A204.1 (cell line): ENCODE measurements at regions not wholly inside any gene's neighbourhood (a gene's known extent, or its start where the extent isn't known, plus 50 kb on each side); places are given as distances from the start of the nearest gene placed in this dataset.
A peak's percentile ranks its signal among the peaks of the same experiment; 100 is the strongest.

ENCODE experiments used
- FAIRE-seq: peaks from 2 replicates; lab custom pipeline; 2012; peaks lifted over from hg19 to GRCh38; lab: Jason Lieb, UNC

GRCh38 chrX:110432091-110432905 is 73.7 kb downstream of the RTL9 start:
- no peak for FAIRE-seq

- no peak for FAIRE-seq
Measured at GRCh38 chrX:110432906-110433215, 74.2 kb downstream of the RTL9 start.

DNA sequence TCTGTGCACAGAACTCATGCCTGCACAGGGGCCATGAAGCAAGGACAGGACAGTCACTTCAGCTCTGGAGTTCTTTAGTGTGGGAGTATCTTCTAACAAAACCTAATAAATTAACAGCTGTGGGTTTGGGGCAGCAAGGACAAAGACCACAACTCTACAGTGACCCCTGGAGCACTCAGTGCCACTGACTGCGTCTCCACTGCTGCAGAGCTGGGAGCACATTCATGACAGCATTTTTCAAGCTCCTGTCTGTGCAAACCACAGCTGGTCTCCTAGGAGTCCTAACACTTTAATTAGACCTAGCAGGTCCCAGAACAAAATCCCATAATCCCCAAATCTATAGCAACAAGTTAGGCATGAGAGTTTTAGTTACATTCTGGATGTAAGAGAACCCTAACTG is 76.5 kb downstream of the RTL9 start:
- no peak for FAIRE-seq

- FAIRE-seq: no peak
Measured at GRCh38 chrX:110436523-110436922, 77.9 kb downstream of the RTL9 start.

DNA sequence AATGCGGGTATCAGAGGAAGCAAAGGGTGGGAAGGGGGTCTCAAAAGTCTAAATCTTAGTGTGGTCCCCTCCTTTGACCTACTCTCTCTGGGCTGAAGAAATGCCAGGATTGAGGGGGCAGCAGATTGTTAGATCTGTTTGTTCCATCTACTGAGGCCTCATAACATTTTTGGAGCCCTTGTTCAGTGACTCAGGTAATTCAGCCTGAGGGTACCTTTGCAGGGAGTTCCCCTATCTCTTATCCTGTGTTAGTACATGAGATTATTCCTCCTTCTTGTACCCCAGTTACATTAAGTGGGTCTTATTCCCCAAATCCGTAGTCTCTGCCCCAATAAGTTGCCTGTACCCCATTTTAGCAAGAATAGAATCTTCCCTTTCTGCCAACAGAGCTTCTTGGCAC is 79.0 kb downstream of the RTL9 start:
- no peak for FAIRE-seq

DNA sequence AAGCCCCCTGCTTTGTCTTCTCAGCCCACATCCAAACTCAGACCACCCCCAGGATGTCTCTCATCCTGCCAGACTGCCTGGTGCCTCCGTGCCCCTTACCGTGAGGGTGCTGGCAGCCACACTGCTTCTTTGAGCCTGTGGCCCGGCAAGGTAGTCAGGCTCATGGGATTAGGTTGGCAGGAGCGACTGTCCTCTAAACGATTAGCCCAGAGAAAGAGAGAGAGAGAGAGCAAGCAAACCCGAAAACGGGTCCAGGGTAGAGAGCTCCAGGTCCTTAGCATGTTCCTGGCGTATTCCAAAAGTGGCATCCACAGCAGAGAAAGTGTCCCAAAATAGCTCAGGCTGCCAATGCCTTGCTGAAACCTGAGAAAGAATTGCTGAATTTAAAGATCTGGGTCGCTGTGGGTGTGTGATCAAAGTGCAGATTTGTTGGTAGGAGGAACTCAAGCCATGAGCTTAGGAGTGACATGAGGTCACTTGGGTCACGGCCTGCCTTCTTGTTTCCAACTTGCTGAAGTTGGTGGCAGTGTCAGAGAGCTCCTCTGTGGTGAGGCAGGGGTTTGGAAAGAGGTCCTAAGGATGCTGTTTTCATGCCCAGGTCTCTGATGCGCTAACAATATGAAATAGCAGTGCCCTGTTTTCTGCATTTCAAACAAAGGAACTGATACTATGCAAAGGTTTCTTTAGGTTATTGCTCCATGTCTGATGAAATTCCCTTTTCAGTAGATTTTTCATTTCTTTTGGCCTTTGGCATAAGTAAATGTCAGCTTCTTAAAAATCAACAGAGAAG is 81.6 kb downstream of the RTL9 start:
- no peak for FAIRE-seq

DNA sequence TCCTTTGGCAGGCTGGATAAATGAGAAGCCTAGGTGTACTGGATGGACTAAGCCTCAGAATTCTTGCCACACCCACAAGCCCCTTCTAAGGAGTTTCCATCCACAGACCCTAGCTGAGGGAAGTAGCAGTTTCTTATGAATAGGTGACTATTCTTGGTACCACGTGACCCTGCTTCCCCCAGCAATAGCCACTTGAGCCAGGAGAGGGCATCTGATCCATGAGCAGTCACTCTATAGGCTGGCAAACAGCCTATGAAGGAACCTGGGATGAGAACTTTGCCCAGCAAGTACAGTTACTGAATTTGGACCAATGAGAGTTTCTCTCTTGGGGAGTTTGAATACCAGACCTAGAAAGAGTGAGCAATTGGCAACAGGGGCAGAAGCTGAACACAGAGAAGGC is 84.0 kb downstream of the RTL9 start:
- FAIRE-seq: no peak

DNA sequence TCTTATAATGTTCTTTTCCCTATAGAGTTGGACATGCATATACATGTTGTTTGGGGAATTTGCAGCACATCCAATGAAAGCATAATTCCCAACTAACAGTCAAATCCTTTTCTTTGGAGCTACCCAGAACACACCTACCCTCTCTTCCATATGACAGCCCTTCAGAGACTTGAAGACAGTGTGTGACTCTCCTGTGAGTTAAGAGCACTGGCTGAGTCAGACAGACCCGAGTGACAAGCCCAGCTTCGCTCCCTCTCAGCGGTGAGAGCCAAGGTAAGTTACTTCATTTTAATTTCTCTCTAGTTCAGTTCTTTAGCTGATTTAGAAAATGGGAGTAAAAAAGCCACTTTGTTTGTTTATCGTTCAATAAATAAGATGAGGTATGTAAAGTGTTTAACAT is 86.3 kb downstream of the RTL9 start:
- FAIRE-seq: no peak

DNA sequence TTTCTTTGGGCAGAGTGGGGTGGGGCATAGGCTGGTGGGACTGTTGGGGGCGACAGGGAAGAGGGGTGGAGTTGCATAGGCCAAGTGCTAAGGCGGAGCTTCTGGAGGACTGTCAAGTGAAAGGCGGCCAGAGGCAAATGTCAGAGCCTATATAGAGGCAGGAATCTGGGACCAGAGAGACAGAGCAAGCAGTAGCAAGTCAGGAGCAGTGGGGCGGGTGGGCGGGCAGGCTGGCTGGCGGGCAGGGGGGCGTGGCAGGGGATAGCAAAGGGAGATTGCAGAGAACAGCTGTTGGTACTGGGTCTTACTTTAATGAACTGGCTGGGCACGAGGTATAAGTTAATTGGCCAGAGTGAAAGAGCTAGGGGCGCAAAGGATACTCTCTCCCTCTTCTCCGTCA is 89.8 kb downstream of the RTL9 start:
- no peak for FAIRE-seq

DNA sequence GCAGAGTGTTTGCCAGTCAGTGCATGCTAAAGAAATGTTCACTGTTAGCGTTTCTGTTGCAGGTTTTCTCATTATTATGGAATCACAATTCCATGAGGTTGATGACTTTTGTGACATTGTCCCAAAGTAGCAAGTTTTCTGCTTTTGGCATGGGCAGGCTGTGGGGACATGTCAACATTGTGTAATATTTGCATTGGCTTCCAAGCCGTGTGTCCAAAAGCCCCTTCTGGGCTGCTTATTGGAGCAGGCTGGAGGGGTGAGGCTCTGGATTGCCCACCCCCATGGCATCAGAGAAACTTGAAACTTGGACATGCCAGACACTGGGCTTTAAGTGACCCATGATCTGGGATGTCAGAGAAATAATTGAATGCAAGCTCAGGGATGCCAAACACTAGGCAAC is 90.7 kb downstream of the RTL9 start:
- no peak for FAIRE-seq

GRCh38 chrX:110450050-110450449 is 91.4 kb downstream of the RTL9 start:
- peak; percentile 95 for FAIRE-seq

DNA sequence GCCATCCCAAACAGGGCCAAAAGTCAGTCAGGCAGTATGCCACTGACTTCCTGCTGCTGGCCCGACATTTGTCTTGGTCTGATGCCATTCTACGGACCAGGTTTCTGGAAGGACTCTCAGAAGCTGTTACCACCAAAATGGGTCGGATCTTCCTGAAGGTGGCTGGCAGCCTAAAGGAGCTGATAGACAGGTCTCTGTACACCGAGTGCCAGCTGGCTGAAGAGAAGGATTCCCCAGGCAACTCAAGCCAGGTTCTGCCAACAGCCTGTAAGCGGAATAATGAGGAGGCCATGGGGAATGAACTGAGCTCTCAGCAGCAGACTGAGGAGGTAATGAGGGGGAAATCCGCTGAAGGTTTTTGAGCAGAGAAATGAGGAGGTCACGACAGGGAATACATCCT is 95.7 kb downstream of the RTL9 start:
- no peak for FAIRE-seq

- FAIRE-seq: no peak
Measured at GRCh38 chrX:110462957-110463356, 104.3 kb downstream of the RTL9 start.

DNA sequence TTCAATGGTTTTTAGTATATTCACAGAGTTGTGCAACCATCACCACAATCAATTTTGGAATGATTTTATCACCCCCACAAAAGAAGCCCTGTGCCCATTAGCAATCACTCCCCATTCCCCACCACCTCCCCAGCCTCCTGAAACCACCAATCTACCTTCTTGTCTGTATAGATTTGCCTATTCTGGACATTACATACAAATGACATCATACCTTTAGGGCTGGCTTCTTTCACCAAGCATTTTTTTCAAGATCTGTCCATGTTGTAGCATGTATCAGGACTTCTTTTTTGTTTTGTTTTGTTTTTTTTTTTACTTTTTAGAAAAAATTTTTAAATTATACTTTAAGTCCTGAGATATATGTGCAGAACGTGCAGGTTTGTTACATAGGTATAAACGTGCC is 108.1 kb downstream of the RTL9 start:
- no peak for FAIRE-seq

DNA sequence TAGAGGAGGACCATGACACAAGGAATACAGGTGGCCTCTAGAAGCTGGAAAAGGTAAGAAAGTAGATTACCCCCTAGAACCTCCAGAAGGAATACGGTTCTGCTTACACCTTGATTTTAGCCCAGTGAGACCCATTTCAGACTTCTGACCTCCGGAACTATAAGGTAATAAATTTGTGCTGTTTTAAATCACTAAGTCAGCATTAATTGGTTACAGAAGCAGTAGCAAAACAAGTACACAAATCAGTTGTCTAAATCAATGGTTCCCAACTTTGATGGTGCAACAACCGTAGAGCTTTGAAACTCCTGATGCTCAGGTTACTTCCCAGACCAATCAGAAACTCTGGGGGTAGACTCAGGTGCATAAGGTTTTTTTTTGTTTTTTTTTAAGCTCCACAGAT is 113.6 kb downstream of the RTL9 start:
- no peak for FAIRE-seq

DNA sequence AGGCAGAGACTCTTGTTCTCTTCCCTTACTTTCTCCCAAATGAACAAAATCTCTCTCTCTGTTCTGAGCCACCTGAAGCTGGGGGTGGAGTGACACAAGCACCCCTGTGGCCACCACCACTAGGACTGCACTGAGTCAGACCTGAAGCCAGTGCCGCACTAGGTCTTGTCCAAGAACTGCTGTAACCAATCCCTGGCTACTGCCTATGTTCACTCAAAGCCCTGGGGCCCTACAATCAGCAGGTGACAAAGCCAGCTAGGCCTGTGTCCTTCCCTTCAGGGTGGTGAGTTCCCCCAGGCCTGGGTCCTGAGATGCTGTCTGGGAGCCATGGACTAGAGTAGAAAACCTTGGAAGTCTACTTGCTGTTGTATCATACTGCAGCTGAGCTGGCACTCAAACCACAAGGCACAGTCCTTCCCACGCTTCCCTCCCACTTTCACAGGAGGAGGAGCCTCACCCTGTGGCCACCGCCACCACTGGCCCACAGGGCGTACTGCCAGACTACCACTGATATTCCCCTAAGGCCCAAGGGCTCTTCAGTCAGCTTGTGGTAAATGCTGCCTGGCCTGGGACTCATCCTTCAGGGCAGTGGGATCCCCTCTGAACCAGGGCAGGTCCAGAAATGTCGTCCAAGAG is 119.1 kb downstream of the RTL9 start:
- no peak for FAIRE-seq

DNA sequence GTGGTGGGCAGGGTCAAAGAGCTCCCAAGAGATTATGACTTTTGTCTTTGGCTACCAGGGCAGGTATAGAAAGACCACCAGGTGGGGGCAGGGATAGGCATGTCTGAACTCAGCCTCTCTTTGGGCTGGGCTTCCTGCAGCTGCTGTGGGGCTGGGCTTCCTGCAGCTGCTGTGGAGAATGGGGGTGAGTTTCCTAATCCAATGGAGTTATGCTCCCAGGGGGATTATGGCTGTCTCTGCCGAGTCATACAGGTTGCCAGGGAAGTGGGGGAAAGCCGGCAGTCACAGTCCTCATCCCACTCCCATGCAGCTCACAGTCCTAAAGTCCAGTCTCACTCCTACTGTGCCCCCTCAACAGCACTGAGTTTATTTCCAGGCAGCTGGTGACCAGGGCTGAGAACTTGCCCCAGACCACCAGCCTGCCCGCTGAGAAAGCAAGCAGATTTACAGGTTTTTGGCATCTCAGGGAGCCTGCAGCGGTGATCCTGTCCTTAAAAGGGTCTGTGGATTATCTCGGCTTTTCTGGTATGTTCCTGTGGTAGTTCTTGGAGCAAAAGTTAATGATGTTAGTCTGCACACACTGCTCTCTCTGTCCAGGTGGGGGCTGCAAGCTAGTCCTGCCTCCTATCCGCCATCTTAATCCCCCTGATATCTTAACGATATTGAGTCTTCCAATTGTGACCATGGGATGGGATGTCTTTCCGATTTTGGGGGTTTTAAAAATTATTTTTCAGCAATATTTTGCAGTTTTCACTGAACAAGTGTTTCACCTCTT is 133.4 kb downstream of the RTL9 start:
- FAIRE-seq: no peak

GRCh38 chrX:110504947-110505346 is 146.3 kb downstream of the RTL9 start:
- no peak for FAIRE-seq

DNA sequence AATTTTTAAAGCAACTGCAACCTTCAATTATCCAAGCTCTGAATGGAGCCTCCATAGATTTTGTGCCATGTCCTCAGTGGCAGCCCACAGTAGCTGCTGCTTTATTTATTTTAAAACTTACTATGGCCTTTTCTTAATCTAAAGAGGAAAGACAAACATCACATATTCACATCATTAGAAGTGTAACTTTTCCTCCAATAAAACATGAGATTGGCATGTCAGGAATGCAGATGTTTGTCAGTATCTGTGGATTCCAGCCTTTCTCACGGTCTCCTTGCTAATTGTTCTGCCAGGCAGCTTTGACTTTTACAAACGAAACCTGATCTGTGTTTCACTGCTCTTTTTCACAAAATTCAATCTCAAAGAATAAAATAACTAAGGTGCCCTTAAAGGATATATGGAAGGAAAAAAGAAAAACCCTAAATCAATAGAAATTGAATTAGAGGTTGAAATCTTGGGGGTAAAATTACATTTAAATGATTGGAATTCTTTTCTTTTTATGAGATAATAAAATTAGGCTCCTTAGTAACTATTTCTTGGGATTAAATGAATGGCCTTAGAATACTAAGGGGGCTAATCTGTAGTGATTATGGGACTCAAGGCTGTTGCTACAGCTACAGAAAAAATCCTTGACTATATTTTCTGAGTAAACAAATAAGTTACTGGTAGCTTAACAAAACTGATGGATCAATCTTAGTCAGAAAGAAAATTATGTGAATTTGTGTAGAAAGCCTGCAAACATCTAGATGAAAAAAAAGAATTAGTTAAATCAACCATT is 151.3 kb downstream of the RTL9 start:
- FAIRE-seq: no peak

DNA sequence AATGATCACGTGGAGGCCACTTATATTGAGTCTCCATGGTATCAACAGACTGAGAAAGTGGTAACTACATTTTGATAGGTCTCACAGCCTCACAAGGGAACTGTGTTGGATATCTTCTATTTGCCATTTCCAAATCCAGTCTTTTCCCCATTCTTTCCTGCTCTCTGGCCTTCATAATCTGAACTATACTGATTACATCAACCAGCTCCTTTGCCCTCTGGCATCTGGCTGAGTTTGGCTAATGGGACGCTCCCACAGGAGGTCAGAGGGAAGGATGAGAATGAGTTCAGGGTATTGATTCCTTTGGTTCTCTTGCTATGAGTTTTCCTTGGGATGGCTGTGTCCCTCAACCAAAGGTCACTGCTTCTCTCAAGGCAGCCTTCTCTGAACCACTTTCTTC is 152.6 kb downstream of the RTL9 start:
- FAIRE-seq: no peak

DNA sequence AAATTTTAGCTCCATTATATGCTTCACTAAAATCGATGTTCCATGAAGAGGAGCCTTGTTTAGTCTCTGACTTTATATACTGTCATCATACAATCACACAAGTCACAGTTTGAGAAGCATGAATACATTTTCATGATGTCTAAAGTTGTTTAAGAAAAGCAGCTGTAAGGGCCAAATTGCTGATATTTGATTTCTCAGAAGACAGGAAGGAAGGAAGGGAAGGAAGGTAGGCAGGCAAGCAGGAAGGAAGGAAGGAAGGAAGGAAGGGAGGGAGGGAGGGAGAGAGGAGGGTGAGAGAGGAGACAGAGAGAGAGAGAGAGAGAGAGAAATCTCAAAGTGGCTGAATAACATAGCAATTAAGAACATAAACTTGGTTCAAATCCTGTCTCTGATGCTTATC is 153.7 kb downstream of the RTL9 start:
- FAIRE-seq: no peak

DNA sequence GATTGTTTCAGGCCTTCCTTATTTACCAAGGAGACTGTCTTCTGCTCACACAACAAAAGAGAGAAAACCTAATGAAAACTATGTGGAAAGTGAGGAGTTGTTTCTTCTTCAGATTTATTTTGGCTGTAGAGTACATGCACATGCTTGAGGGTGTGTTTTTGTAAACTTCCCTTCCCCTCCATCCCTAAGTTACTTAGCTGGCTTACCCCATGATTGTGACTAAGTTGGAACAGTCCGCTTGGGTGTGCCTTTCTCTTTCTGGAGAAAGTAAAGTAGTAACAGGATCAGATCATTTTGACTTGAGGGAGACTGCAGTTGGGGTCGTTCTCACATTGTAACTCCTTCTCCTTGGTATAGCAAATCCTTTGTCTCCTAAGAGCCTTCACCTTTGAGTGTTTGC is 155.9 kb downstream of the RTL9 start:
- FAIRE-seq: no peak
